GM03348 (cell line): ENCODE measurements at regions not wholly inside any gene's neighbourhood (a gene's known extent, or its start where the extent isn't known, plus 50 kb on each side); places are given as distances from the start of the nearest gene placed in this dataset.

ENCODE experiments used
- DNase-seq: peaks from one replicate; pipeline ENCODE4 v3.0.0; 2012; ENCODE audit warnings: low spot score

GRCh38 chr6:1087154-1087843, 224.6 kb upstream of the FOXQ1 start:
- no peak for DNase-seq

- no peak for DNase-seq
Measured at GRCh38 chr6:1086446-1087153, 225.3 kb upstream of the FOXQ1 start.

GRCh38 chr6:1082285-1082935, 229.5 kb upstream of the FOXQ1 start:
- DNase-seq: peak; percentile 56

- peak; percentile 56 for DNase-seq
Measured at GRCh38 chr6:1081551-1082284, 230.2 kb upstream of the FOXQ1 start.

GRCh38 chr6:1080453-1081337, 231.2 kb upstream of the FOXQ1 start:
- DNase-seq: no peak

GRCh38 chr6:1079525-1079924, 232.4 kb upstream of the FOXQ1 start:
- no peak for DNase-seq

GRCh38 chr6:1077478-1078416, 234.2 kb upstream of the FOXQ1 start:
- DNase-seq: no peak

GRCh38 chr6:1076531-1077459, 235.1 kb upstream of the FOXQ1 start:
- no peak for DNase-seq

- DNase-seq: no peak
Measured at GRCh38 chr6:1075880-1076279, 236.0 kb upstream of the FOXQ1 start.

- DNase-seq: no peak
Measured at GRCh38 chr6:1075444-1075843, 236.5 kb upstream of the FOXQ1 start.

GRCh38 chr6:1070085-1070521, 241.8 kb upstream of the FOXQ1 start:
- DNase-seq: no peak

GRCh38 chr6:1068905-1069304, 243.0 kb upstream of the FOXQ1 start:
- no peak for DNase-seq

- no peak for DNase-seq
Measured at GRCh38 chr6:1068068-1068467, 243.8 kb upstream of the FOXQ1 start.

GRCh38 chr6:1067346-1067745, 244.6 kb upstream of the FOXQ1 start:
- no peak for DNase-seq

- DNase-seq: no peak
Measured at GRCh38 chr6:1066449-1067090, 245.3 kb upstream of the FOXQ1 start.

GRCh38 chr6:1065986-1066385, 245.9 kb upstream of the FOXQ1 start:
- no peak for DNase-seq

- DNase-seq: peak; percentile 64
Measured at GRCh38 chr6:1063671-1064355, 248.1 kb upstream of the FOXQ1 start.
